ENCODE measurements at regions not wholly inside any gene's neighbourhood (a gene's known extent, or its start where the extent isn't known, plus 50 kb on each side); places are given as distances from the start of the nearest gene placed in this dataset.
A peak's percentile ranks its signal among the peaks of the same experiment; 100 is the strongest.

DNA sequence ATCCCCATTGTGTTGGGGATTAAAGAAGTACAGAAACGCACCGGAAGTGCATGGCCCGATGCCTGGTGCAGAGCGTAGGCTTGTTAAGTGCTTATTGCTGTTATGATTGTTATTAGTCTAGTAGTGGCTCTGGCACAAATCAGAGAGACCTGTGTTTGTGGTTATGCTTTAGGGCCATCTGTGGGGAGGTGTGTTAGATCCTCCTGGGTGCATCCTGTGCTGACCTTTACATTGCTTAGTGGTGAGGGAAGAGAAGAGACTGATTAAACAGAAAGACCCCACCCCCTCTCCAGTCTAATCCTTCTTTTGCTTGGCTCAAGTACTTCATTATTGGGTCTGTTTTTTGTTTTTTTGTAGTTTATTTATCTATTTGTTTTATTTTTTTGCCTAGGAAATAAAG is 112.7 kb upstream of the SPRY4 start:
- Histone ChIP-seq H3K4me3 (no peak overlapping the region), H3K27ac (no peak overlapping the region), H3K9me3 (no peaks in the 10 kb centered on the region), H3K4me1 (peaks cover 25% of the 10 kb centered on the region), H3K27me3 (ENCODE audit: low read depth) (no peaks in the 10 kb centered on the region), H3K36me3 (no peaks in the 10 kb centered on the region)
- intact Hi-C loops (cut with DNase I): no loop called here
- DNase-seq (no peak), ATAC-seq (no peak)
- TF ChIP-seq, protein P1, sequence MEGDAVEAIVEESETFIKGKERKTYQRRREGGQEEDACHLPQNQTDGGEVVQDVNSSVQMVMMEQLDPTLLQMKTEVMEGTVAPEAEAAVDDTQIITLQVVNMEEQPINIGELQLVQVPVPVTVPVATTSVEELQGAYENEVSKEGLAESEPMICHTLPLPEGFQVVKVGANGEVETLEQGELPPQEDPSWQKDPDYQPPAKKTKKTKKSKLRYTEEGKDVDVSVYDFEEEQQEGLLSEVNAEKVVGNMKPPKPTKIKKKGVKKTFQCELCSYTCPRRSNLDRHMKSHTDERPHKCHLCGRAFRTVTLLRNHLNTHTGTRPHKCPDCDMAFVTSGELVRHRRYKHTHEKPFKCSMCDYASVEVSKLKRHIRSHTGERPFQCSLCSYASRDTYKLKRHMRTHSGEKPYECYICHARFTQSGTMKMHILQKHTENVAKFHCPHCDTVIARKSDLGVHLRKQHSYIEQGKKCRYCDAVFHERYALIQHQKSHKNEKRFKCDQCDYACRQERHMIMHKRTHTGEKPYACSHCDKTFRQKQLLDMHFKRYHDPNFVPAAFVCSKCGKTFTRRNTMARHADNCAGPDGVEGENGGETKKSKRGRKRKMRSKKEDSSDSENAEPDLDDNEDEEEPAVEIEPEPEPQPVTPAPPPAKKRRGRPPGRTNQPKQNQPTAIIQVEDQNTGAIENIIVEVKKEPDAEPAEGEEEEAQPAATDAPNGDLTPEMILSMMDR (IDR thresholded peaks at IDR 0.05): no peak

DNA sequence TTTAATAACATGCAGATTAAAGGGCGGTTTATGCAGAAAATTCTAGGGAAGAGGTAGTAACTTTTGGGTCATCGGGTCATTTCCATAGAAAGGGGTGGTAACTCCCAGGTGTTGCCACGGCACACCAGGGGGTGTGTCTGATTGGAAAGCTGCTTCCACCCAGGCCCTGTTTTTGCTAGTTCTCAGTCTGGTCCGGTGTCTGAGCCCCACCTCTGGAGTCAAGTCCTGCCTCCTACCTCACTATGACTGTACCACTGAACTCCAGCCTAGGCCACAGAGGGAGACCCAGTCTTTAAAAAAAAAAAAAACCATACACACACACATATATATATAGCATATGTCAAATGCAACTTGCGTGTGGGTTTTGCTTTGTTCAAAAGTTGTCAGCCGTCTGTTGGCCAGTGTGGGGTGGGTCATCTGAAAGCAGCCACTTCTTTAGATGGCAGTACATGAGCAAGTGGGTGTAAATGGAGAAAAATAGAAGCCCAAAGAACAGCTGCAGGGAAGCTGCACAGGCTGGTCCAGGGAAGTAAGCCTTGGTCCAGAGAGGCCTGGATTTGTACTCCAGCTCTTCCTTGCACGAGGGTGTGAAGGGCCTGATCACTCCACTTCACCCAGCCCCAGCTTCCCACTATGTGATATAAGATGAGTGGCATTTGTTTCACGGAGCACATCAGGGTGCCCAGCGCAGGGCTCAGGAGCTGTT is 110.7 kb upstream of the SPRY4 start:
- H3K4me3 ChIP-seq: no peak overlapping the region
- H3K27me3 ChIP-seq (ENCODE audit: low read depth): no peaks in the 10 kb centered on the region
- no peak for ATAC-seq
- H3K27ac ChIP-seq: no peak overlapping the region
- intact Hi-C loops (cut with DNase I): no loop called here
- H3K9me3 ChIP-seq: no peaks in the 10 kb centered on the region
- TF ChIP-seq, protein P1 (IDR thresholded peaks at IDR 0.05): no peak
- no peaks in the 10 kb centered on the region for H3K36me3 ChIP-seq
- no peak for DNase-seq
- peaks cover 29% of the 10 kb centered on the region for H3K4me1 ChIP-seq

DNA sequence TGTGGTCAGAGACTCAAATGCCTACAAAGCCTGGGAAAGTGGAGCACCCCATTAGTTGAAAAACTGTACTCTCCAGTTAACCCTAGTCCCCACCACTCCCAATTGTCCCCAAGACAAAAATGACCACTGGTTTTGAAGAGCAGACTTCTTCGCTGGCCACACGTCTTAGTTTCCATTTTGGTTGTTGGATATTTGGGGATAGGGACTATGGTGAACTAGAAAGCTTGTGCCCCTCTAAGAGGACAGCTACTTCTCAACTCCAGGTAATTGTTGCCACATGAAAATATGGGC is 109.4 kb upstream of the SPRY4 start:
- intact Hi-C loops (cut with DNase I): no loop called here
- Histone ChIP-seq H3K27me3 (ENCODE audit: low read depth) (no peaks in the 10 kb centered on the region), H3K4me1 (peaks cover 29% of the 10 kb centered on the region), H3K36me3 (no peaks in the 10 kb centered on the region), H3K4me3 (no peak overlapping the region), H3K9me3 (no peaks in the 10 kb centered on the region), H3K27ac (peak overlapping the region; percentile 2)
- ATAC-seq: no peak
- TF ChIP-seq, protein P1 (IDR thresholded peaks at IDR 0.05): no peak
- DNase-seq: no peak

DNA sequence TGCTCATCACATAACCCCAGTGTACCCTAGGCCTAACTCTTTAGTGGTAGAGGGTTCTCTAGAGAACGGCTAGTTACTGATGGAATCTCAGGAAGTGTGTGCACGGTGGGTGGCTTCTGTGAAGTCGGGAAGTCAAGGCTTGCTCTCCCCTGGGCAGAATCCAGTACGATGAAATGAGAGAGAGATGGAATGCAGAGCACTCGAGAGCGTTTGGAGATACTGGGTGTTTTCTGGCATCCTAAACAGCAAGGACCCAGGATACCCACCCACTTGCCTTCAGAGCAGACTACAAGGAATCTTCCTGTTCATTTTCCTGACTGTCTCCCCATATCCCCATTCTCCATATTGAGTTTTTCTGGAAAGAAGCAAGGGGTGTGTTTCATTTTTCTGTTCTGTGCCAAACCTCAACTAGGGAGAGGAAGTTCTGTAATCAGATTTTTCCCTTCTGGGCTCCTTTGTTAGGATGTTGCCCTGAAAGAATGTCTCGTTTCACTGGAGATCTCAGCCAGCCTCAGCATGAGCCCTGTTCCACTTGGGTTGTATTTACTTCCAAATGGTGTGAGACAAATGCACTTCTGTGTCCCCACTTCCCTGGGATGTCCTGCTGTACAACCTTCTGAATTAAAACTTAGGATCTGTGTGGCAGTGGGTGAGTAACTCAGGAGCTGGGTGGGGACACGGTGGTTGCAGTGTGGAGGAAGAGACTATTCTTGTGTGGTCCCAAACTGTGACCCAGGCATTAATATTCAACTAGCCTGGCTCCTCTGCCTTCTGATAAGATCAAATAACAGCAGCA is 108.9 kb upstream of the SPRY4 start:
- Histone ChIP-seq H3K27ac (peak overlapping the region; percentile 2), H3K36me3 (no peaks in the 10 kb centered on the region)

DNA sequence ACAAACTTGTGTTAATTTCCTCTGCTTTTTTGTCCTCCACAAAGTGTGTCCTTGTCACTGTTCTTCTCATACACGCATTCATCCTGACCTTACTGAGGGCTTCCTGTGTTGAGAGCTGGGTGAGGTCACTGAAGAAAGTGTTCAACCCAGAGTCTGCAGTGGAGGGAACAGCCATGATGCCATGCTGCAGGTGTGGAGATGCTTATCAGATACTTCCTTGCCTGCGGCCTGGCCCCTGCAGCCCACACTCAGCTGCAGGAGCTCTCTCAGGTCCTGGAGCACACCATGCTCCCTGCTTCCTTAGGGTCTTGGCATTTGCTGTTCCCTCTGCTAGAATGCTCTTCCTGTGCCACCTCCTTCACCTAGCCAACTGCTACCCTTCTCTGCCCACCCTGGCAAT is 108.1 kb upstream of the SPRY4 start:
- Histone ChIP-seq H3K9me3 (no peaks in the 10 kb centered on the region), H3K27ac (peak overlapping the region; percentile 46), H3K27me3 (ENCODE audit: low read depth) (no peaks in the 10 kb centered on the region), H3K4me1 (peaks cover 18% of the 10 kb centered on the region), H3K36me3 (no peaks in the 10 kb centered on the region), H3K4me3 (no peak overlapping the region)
- DNase-seq (no peak), ATAC-seq (peak; percentile 67 to 76)
- intact Hi-C loops (cut with DNase I): no loop called here
- TF ChIP-seq, protein P1 (IDR thresholded peaks at IDR 0.05): no peak

More for the DNA sequence above, 108.9 kb upstream of the SPRY4 start:
- H3K4me3 ChIP-seq: no peak overlapping the region
- TF ChIP-seq, protein P1 (IDR thresholded peaks at IDR 0.05): no peak
- intact Hi-C loops (cut with DNase I): no loop called here
- ATAC-seq (no peak), DNase-seq (no peak)
- no peaks in the 10 kb centered on the region for H3K9me3 ChIP-seq
- H3K4me1 ChIP-seq: peaks cover 26% of the 10 kb centered on the region
- H3K27me3 ChIP-seq (ENCODE audit: low read depth): no peaks in the 10 kb centered on the region
